Liver (tissue), 8 donors: ENCODE measurements at regions not wholly inside any gene's neighbourhood (a gene's known extent, or its start where the extent isn't known, plus 50 kb on each side); places are given as distances from the start of the nearest gene placed in this dataset.
"Not testable (repeated sequence)": the region's sequence is repeated elsewhere in the genome, so short reads cannot be mapped to it uniquely, and the experiment has no call there.

Experiments
- DNase-seq: peaks from one replicate; pipeline ENCODE4 v3.0.0-alpha.2; 2017; ENCODE audit warnings: low spot score
- H3K27ac ChIP-seq, 2 donors: one replicate each; pipeline ENCODE4 v1.7.0; 2013; ENCODE audit warnings: inconsistent platforms in 2 of 2, low read length in 2 of 2, control low read depth in 1 of 2, low read depth in 1 of 2, mild to moderate bottlenecking in 1 of 2
- H3K27me3 ChIP-seq, 4 donors: one replicate each; pipeline versions ENCODE4 v1.6.1 to v1.7.0; 2013; ENCODE audit warnings: low read length in 3 of 4, inconsistent platforms in 1 of 4, mild to moderate bottlenecking in 1 of 4, moderate library complexity in 1 of 4; ENCODE audit not compliant: control insufficient read depth in 4 of 4, insufficient read depth in 4 of 4
- H3K36me3 ChIP-seq, 4 donors: one replicate each; pipeline versions ENCODE4 v1.6.1 to v1.7.0; 2013; ENCODE audit warnings: low read length in 3 of 4, mild to moderate bottlenecking in 3 of 4, low read depth in 1 of 4, moderate library complexity in 1 of 4; ENCODE audit not compliant: control insufficient read depth in 4 of 4, insufficient read depth in 3 of 4
- H3K4me1 ChIP-seq, 4 donors: one replicate each; pipeline versions ENCODE4 v1.6.1 to v1.7.0; 2013; ENCODE audit warnings: low read length in 3 of 4, mild to moderate bottlenecking in 3 of 4, moderate library complexity in 1 of 4; ENCODE audit not compliant: control insufficient read depth in 4 of 4, insufficient read depth in 4 of 4
- H3K4me3 ChIP-seq, 3 donors: one replicate each; pipeline versions ENCODE4 v1.6.1 to v1.7.0; 2013; ENCODE audit warnings: low read length in 3 of 3, control low read depth in 1 of 3, low read depth in 1 of 3, mild to moderate bottlenecking in 1 of 3
- H3K9ac ChIP-seq, 2 donors: one replicate each; pipeline ENCODE4 v1.7.0; 2013; ENCODE audit warnings: low read length in 2 of 2, mild to moderate bottlenecking in 2 of 2, moderate library complexity in 2 of 2, control low read depth in 1 of 2, low read depth in 1 of 2
- H3K9me3 ChIP-seq, 4 donors: one replicate each; pipeline versions ENCODE4 v1.6.1 to v1.7.0; 2013; ENCODE audit warnings: low read length in 3 of 4; ENCODE audit not compliant: control insufficient read depth in 4 of 4
- CTCF ChIP-seq: fragments of 150-350 bp; IDR thresholded peaks from 2 replicates; pipeline ENCODE4 v1.5.1; 2017; ENCODE audit warnings: improper control_type of control experiment, low read depth, low read length; ENCODE audit not compliant: missing input control
- EGR1 ChIP-seq, 2 donors: IDR thresholded peaks; 2 replicates each; pipeline ENCODE4 v1.6.1; 2016 to 2018; ENCODE audit warnings: antibody characterized with exemption in 2 of 2, low read depth in 2 of 2
- FOXA1 ChIP-seq: IDR thresholded peaks from 2 replicates; pipeline ENCODE4 v1.6.1; 2016; ENCODE audit warnings: antibody characterized with exemption
- FOXA2 ChIP-seq: IDR thresholded peaks from 2 replicates; pipeline ENCODE4 v1.6.1; 2016; ENCODE audit warnings: antibody characterized with exemption
- GABPA ChIP-seq, 2 donors: IDR thresholded peaks in 1 of 2; conservative IDR thresholded peaks in 1 of 2; 2 replicates each; pipeline ENCODE4 v1.6.1; 2016; ENCODE audit warnings: antibody characterized with exemption in 2 of 2, mild to moderate bottlenecking in 1 of 2, moderate library complexity in 1 of 2
- HNF4G ChIP-seq: IDR thresholded peaks from 2 replicates; pipeline ENCODE4 v1.6.1; 2016; ENCODE audit warnings: antibody characterized with exemption
- NR2F2 ChIP-seq: IDR thresholded peaks from 2 replicates; pipeline ENCODE4 v1.6.1; 2016; ENCODE audit warnings: antibody characterized with exemption
- RAD21 ChIP-seq, 2 donors: IDR thresholded peaks; 2 replicates each; pipeline ENCODE4 v1.6.1; 2016; ENCODE audit warnings: antibody characterized with exemption in 2 of 2, mild to moderate bottlenecking in 2 of 2
- RXRA ChIP-seq, 2 donors: IDR thresholded peaks; 2 replicates each; pipeline ENCODE4 v1.6.1; 2017 to 2018; ENCODE audit warnings: antibody characterized with exemption in 2 of 2, mild to moderate bottlenecking in 1 of 2
- TAF1 ChIP-seq: conservative IDR thresholded peaks from 2 replicates; pipeline ENCODE4 v1.6.1; 2016; ENCODE audit warnings: antibody characterized with exemption, mild to moderate bottlenecking
- WGBS: extraction: QIAGEN DNeasy Blood & Tissue Kit; methylation state at CpG from one replicate; pipeline ENCODE4 v1.1.7; 2013; 5-methylcytosine and 5-hydroxymethylcytosine counted together
- TF ChIP-seq, protein P1 (sequence below): IDR thresholded peaks from 2 replicates; pipeline ENCODE4 v1.6.1; 2016; ENCODE audit warnings: antibody characterized with exemption, mild to moderate bottlenecking
- TF ChIP-seq, protein P2 (sequence below): IDR thresholded peaks from 2 replicates; pipeline ENCODE4 v1.6.1; 2016; ENCODE audit warnings: antibody characterized with exemption
- donor health status: healthy.
- donor health status: healthy.
- donor health status: healthy.
- donor health status: healthy.
- donor health status: healthy.

GRCh38 chr10:111319866-111320265 lies 243.0 kb downstream of the ADRA2A start:
- H3K36me3 ChIP-seq: no peaks in the 10 kb centered on the region
- no peak overlapping the region for H3K9ac ChIP-seq
- no peak overlapping the region for H3K4me3 ChIP-seq
- H3K9me3 ChIP-seq: no peaks in the 10 kb centered on the region
- no peaks in the 10 kb centered on the region for H3K4me1 ChIP-seq
- no peak overlapping the region for H3K27ac ChIP-seq
- no peak for DNase-seq
- H3K27me3 ChIP-seq: no peaks in the 10 kb centered on the region
- TF ChIP-seq RXRA (IDR thresholded peaks at IDR 0.05) (no peak), TAF1 (no peak), NR2F2 (no peak), CTCF (no peak), FOXA1 (no peak), EGR1 (IDR thresholded peaks at IDR 0.05; ENCODE audit: low read depth in 2 of 2) (no peak), HNF4G (no peak), FOXA2 (no peak), RAD21 (IDR thresholded peaks at IDR 0.05) (no peak)
- TF ChIP-seq, protein P1, sequence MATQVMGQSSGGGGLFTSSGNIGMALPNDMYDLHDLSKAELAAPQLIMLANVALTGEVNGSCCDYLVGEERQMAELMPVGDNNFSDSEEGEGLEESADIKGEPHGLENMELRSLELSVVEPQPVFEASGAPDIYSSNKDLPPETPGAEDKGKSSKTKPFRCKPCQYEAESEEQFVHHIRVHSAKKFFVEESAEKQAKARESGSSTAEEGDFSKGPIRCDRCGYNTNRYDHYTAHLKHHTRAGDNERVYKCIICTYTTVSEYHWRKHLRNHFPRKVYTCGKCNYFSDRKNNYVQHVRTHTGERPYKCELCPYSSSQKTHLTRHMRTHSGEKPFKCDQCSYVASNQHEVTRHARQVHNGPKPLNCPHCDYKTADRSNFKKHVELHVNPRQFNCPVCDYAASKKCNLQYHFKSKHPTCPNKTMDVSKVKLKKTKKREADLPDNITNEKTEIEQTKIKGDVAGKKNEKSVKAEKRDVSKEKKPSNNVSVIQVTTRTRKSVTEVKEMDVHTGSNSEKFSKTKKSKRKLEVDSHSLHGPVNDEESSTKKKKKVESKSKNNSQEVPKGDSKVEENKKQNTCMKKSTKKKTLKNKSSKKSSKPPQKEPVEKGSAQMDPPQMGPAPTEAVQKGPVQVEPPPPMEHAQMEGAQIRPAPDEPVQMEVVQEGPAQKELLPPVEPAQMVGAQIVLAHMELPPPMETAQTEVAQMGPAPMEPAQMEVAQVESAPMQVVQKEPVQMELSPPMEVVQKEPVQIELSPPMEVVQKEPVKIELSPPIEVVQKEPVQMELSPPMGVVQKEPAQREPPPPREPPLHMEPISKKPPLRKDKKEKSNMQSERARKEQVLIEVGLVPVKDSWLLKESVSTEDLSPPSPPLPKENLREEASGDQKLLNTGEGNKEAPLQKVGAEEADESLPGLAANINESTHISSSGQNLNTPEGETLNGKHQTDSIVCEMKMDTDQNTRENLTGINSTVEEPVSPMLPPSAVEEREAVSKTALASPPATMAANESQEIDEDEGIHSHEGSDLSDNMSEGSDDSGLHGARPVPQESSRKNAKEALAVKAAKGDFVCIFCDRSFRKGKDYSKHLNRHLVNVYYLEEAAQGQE: no peak

DNA sequence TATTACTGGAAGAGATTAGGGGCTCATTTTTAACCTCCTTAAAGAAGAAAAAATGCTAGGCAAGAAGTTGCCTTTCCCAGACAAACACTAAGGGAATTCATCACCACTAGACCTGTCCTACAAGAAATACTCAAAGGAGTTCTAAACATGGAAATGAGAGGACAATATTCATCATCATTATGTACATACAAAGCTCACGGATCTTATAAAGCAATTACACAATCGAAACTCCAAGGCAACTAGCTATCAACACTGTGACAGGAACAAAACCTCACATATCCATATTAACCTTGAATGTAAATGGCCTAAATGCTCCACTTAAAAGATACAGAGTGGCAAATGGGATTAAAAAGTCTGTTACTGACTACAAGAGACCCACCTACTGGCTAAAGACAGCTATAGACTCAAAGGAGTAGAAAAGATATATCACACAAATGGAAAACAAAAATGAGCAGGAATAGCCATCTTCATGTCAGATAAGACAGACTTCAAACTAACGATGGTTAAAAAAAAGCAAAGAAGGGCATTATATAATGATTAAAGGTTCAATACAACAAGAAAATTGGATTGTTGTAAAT lies 246.6 kb downstream of the ADRA2A start:
- TF ChIP-seq EGR1 (IDR thresholded peaks at IDR 0.05; ENCODE audit: low read depth in 2 of 2) (no peak), RAD21 (IDR thresholded peaks at IDR 0.05) (peak in 1 of 2 donors; percentile 24), FOXA2 (no peak), CTCF (no peak), GABPA (IDR thresholded peaks at IDR 0.05 in 1 of 2, conservative IDR thresholded peaks at IDR 0.05 in 1 of 2) (no peak)
- TF ChIP-seq, protein P2, sequence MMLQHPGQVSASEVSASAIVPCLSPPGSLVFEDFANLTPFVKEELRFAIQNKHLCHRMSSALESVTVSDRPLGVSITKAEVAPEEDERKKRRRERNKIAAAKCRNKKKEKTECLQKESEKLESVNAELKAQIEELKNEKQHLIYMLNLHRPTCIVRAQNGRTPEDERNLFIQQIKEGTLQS: no peak
- H3K27me3 ChIP-seq: peaks cover 0 to 2% (median 0%) of the 10 kb centered on the region in 4 donors
- no peaks in the 10 kb centered on the region for H3K9me3 ChIP-seq
- no peak overlapping the region for H3K9ac ChIP-seq
- H3K4me3 ChIP-seq: no peak overlapping the region
- WGBS: 61% methylated on average over 3 of the region's 3 CpGs
- no peak overlapping the region for H3K27ac ChIP-seq
- no peaks in the 10 kb centered on the region for H3K4me1 ChIP-seq
- no peak for DNase-seq
- H3K36me3 ChIP-seq: no peaks in the 10 kb centered on the region

DNA sequence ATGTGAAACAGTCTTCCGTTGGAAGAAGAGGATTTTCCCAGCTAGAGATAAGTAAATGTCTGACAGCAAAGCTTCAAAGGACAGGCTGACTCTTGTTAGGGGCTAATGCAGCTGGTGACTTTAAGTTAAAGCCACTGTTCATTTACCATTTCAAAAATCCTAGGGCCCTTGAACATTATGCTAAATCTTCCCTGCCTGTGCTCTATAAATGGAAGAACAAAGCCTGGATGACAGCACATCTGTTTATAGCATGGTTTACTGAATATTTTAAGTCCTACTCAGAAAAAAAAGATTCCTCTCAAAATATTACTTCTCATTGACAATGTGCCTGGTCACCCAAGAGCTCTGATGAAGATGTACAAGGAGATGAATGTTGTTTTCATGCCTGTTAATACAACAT lies 255.3 kb downstream of the ADRA2A start:
- WGBS: 57% methylated on average over 1 of the region's 1 CpG
- H3K4me1 ChIP-seq, H3K4me3 ChIP-seq, DNase-seq, H3K27me3 ChIP-seq, H3K36me3 ChIP-seq, H3K9me3 ChIP-seq, H3K27ac ChIP-seq, H3K9ac ChIP-seq: not testable (repeated sequence)
